H1 (cell line): ENCODE measurements at regions not wholly inside any gene's neighbourhood (a gene's known extent, or its start where the extent isn't known, plus 50 kb on each side); places are given as distances from the start of the nearest gene placed in this dataset.

Experiments used
- CTCF ChIA-PET: fragments of 300-600 bp; sonication (Branson Sonifier 250); formaldehyde crosslinking; loops from one replicate; lab custom pipeline; 2021; ENCODE audit not compliant: partially characterized antibody; lab: Charles Lee
- POLR2A ChIA-PET: fragments of 300-600 bp; sonication (Branson Sonifier 250); formaldehyde crosslinking; loops from one replicate; lab custom pipeline; 2021; ENCODE audit warnings: inconsistent platforms; ENCODE audit not compliant: partially characterized antibody; lab: Charles Lee
- DNase-seq, 2 experiments: peaks; one replicate each; pipeline versions ENCODE4 v3.0.0 to v3.0.0-alpha.2; 2010 to 2022; ENCODE audit warnings: low spot score in 2 of 2, low read depth in 1 of 2, mixed read lengths in 1 of 2
- FAIRE-seq: peaks from 2 replicates; lab custom pipeline; 2011; peaks lifted over from hg19 to GRCh38; lab: Jason Lieb, UNC
- H2AFZ ChIP-seq: 2 replicates; pipeline ENCODE4 v1.8.1; 2012; ENCODE audit warnings: low read length, inconsistent platforms
- H2AK5ac ChIP-seq: 2 replicates; pipeline ENCODE4 v1.6.1; 2013; ENCODE audit warnings: low read depth, low read length
- H2BK120ac ChIP-seq: replicated peaks from 2 replicates; pipeline ENCODE3; 2013; ENCODE audit warnings: low read depth, low read length, inconsistent platforms
- H2BK12ac ChIP-seq: 2 replicates; pipeline ENCODE4 v1.6.1; 2013; ENCODE audit warnings: low read depth, low read length
- H2BK15ac ChIP-seq: 2 replicates; pipeline ENCODE4 v1.6.1; 2013; ENCODE audit warnings: low read length
- H2BK20ac ChIP-seq: 2 replicates; pipeline ENCODE4 v1.6.1; 2013; ENCODE audit warnings: low read length
- H2BK5ac ChIP-seq: 2 replicates; pipeline ENCODE4 v1.6.1; 2013; ENCODE audit warnings: low read depth, low read length
- H3K14ac ChIP-seq: 2 replicates; pipeline ENCODE4 v1.6.1; 2013; ENCODE audit warnings: inconsistent platforms; ENCODE audit not compliant: insufficient read length
- H3K18ac ChIP-seq: 2 replicates; pipeline ENCODE4 v1.6.1; 2013; ENCODE audit warnings: low read length; ENCODE audit errors: extremely low read depth
- H3K23ac ChIP-seq: 2 replicates; pipeline ENCODE4 v1.6.1; 2013; ENCODE audit warnings: inconsistent platforms; ENCODE audit not compliant: insufficient read length
- H3K23me2 ChIP-seq: 2 replicates; pipeline ENCODE4 v1.6.1; 2013; ENCODE audit warnings: low read depth, low read length
- H3K27ac ChIP-seq: 2 replicates; pipeline ENCODE4 v1.6.1; 2011; ENCODE audit warnings: low read depth, low read length, inconsistent platforms
- H3K27me3 ChIP-seq, 4 experiments: replicated peaks in 1 of 4; 1 replicate in 1 of 4; 2 replicates in 3 of 4; pipeline versions ENCODE4 v1.6.1 to v1.8.1; 2011 to 2013; ENCODE audit warnings: low read length in 3 of 4, mild to moderate bottlenecking in 3 of 4, inconsistent platforms in 2 of 4, mixed read lengths in 2 of 4, moderate library complexity in 1 of 4; ENCODE audit not compliant: control insufficient read depth in 3 of 4, insufficient read depth in 3 of 4; ENCODE audit errors: extremely low read depth in 1 of 4
- H3K36me3 ChIP-seq, 4 experiments: 2 replicates each; pipeline versions ENCODE4 v1.6.1 to v1.8.1; 2011 to 2013; ENCODE audit warnings: mild to moderate bottlenecking in 4 of 4, low read length in 3 of 4, moderate library complexity in 2 of 4, control low read depth in 1 of 4, inconsistent platforms in 1 of 4; ENCODE audit not compliant: insufficient read depth in 4 of 4, control insufficient read depth in 2 of 4
- H3K4ac ChIP-seq: replicated peaks from 2 replicates; pipeline ENCODE3; 2013; ENCODE audit warnings: low read length, low read depth, mixed read lengths, inconsistent platforms; ENCODE audit not compliant: insufficient read length
- H3K4me1 ChIP-seq, 4 experiments: replicated peaks in 1 of 4; 1 replicate in 1 of 4; 2 replicates in 3 of 4; pipeline versions ENCODE4 v1.6.1 to v1.8.1; 2011 to 2013; ENCODE audit warnings: low read length in 3 of 4, inconsistent platforms in 2 of 4, mixed read lengths in 1 of 4; ENCODE audit not compliant: insufficient read depth in 4 of 4, control insufficient read depth in 3 of 4
- H3K4me2 ChIP-seq, 2 experiments: 2 replicates each; pipeline versions ENCODE4 v1.6.1 to v1.8.1; 2011 to 2013; ENCODE audit warnings: low read depth in 2 of 2, low read length in 2 of 2, control low read depth in 1 of 2, inconsistent platforms in 1 of 2, mild to moderate bottlenecking in 1 of 2; ENCODE audit not compliant: insufficient read depth in 1 of 2
- H3K4me3 ChIP-seq, 4 experiments: fragments of 200-600, 300-600 bp in 1 of 4; sonication (generic), shearing (Covaris generic), sonication (Bioruptor Twin) in 1 of 4; 2 replicates each; pipeline versions ENCODE4 v1.5.1 to v1.8.1; 2011 to 2016; ENCODE audit warnings: low read length in 4 of 4, low read depth in 3 of 4, control low read depth in 2 of 4, inconsistent platforms in 2 of 4, mild to moderate bottlenecking in 2 of 4, mixed read lengths in 1 of 4, moderate library complexity in 1 of 4; ENCODE audit not compliant: insufficient read depth in 2 of 4; ENCODE audit errors: extremely low read depth in 1 of 4
- H3K56ac ChIP-seq: replicated peaks from 2 replicates; pipeline ENCODE3; 2013; ENCODE audit warnings: low read depth, mild to moderate bottlenecking, mixed read lengths, low read length, inconsistent platforms; ENCODE audit not compliant: insufficient read length
- H3K79me1 ChIP-seq: 2 replicates; pipeline ENCODE4 v1.6.1; 2013; ENCODE audit warnings: low read depth, low read length, control low read depth
- H3K79me2 ChIP-seq, 2 experiments: 2 replicates each; pipeline versions ENCODE4 v1.6.1 to v1.8.1; 2012 to 2013; ENCODE audit warnings: low read length in 2 of 2, mild to moderate bottlenecking in 2 of 2, inconsistent platforms in 1 of 2; ENCODE audit not compliant: insufficient read depth in 2 of 2, control insufficient read depth in 1 of 2
- H3K9ac ChIP-seq, 4 experiments: replicated peaks in 1 of 4; 1 replicate in 1 of 4; 2 replicates in 3 of 4; pipeline versions ENCODE4 v1.6.1 to v1.8.1; 2011 to 2013; ENCODE audit warnings: low read depth in 3 of 4, low read length in 3 of 4, control low read depth in 2 of 4, mild to moderate bottlenecking in 2 of 4, moderate library complexity in 2 of 4, inconsistent platforms in 1 of 4; ENCODE audit errors: extremely low read depth in 1 of 4
- H3K9me3 ChIP-seq, 2 experiments: 2 replicates each; pipeline versions ENCODE4 v1.6.1 to v1.8.1; 2012 to 2013; ENCODE audit warnings: mild to moderate bottlenecking in 2 of 2, moderate library complexity in 2 of 2, control low read depth in 1 of 2, inconsistent platforms in 1 of 2, low read depth in 1 of 2, low read length in 1 of 2, mixed read lengths in 1 of 2; ENCODE audit not compliant: insufficient read depth in 2 of 2
- H4K20me1 ChIP-seq, 2 experiments: replicated peaks in 1 of 2; 2 replicates each; pipeline versions ENCODE3 to v1.8.1; 2011 to 2013; ENCODE audit warnings: inconsistent platforms in 2 of 2, low read length in 2 of 2, mild to moderate bottlenecking in 1 of 2; ENCODE audit not compliant: insufficient read depth in 2 of 2, control insufficient read depth in 1 of 2
- H4K5ac ChIP-seq: 2 replicates; pipeline ENCODE4 v1.6.1; 2013; ENCODE audit warnings: low read length, low read depth, mixed read lengths, inconsistent platforms; ENCODE audit not compliant: insufficient read length
- H4K8ac ChIP-seq: 2 replicates; pipeline ENCODE4 v1.8.0; 2013; ENCODE audit warnings: mild to moderate bottlenecking, moderate library complexity, low read length, inconsistent platforms; ENCODE audit not compliant: insufficient read depth; ENCODE audit errors: extremely low read depth
- H4K91ac ChIP-seq: replicated peaks from 2 replicates; pipeline ENCODE3; 2013; ENCODE audit warnings: low read length, mixed read lengths, inconsistent platforms; ENCODE audit not compliant: insufficient read length
- ATF2 ChIP-seq: IDR thresholded peaks from 2 replicates; pipeline ENCODE4 v1.6.1; 2012; ENCODE audit warnings: low read length, inconsistent platforms
- BACH1 ChIP-seq: IDR thresholded peaks from 2 replicates; pipeline ENCODE4 v1.6.1; 2012; ENCODE audit warnings: low read length, improper control_type of control experiment
- CBX8 ChIP-seq: fragments of 300-800, 300-1000 bp; sonication (generic); IDR thresholded peaks from 2 replicates; pipeline ENCODE4 v1.7.1; 2016; ENCODE audit warnings: low read depth, low read length, borderline replicate concordance
- CHD2 ChIP-seq: IDR thresholded peaks from 2 replicates; pipeline ENCODE4 v1.6.1; 2012; ENCODE audit warnings: low read length, improper control_type of control experiment
- WGBS, 2 experiments: shearing (Covaris generic) in 1 of 2; methylation state at CpG; one replicate each; pipeline versions ENCODE4 v1.1.6 to v1.1.7; 2013 to 2015; ENCODE audit warnings: low lambda C conversion rate in 2 of 2, mixed read lengths in 2 of 2, inconsistent platforms in 1 of 2, low coverage in 1 of 2, missing lambda C conversion rate in 1 of 2; ENCODE audit not compliant: insufficient replicate concordance in 2 of 2, insufficient coverage in 1 of 2, insufficient read length in 1 of 2; ENCODE audit errors: extremely low coverage in 1 of 2, missing lambda C conversion rate in 1 of 2; 5-methylcytosine and 5-hydroxymethylcytosine counted together

DNA sequence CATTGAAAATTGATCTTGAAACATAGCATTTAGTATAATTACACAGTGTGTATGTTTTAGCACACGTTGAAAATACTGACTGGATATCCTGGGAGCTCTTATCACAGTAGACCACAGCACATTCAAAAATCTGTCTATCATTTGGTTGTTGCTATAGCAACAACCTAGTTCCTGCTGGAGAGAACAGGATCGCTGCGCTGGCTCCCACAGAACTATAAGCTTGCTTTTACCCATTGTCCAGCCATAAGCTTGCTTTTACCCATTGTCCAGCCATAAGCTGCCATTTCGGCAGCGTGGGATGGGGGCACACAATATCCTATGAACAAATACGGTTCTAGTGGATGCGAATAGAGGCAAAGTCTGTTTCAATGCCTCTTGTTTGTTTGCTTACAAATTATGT lies 70.4 kb upstream of the ST6GAL2 start:
- Histone ChIP-seq H3K56ac (no peak overlapping the region), H3K4me2 (no peak overlapping the region)

More for the DNA sequence above, 70.4 kb upstream of the ST6GAL2 start:
- H2BK15ac ChIP-seq = no peak overlapping the region
- no peak overlapping the region for H4K8ac ChIP-seq
- H2BK5ac ChIP-seq = no peak overlapping the region
- H3K4me1 ChIP-seq = no peaks in the 10 kb centered on the region
- H4K91ac ChIP-seq = no peak overlapping the region
- no peak overlapping the region for H2BK20ac ChIP-seq
- H3K14ac ChIP-seq = no peak overlapping the region
- no peaks in the 10 kb centered on the region for H3K9me3 ChIP-seq
- H2AFZ ChIP-seq = no peak overlapping the region
- DNase-seq (no peak), FAIRE-seq (no peak)
- H3K23me2 ChIP-seq = no peaks in the 10 kb centered on the region
- H2BK120ac ChIP-seq = no peak overlapping the region
- no peak overlapping the region for H2AK5ac ChIP-seq
- no peaks in the 10 kb centered on the region for H3K79me2 ChIP-seq
- H4K5ac ChIP-seq = no peak overlapping the region
- no peak overlapping the region for H3K18ac ChIP-seq
- POLR2A ChIA-PET = no interaction called here
- no peak overlapping the region for H2BK12ac ChIP-seq
- no peak overlapping the region for H3K27ac ChIP-seq
- WGBS, 2 experiments = 93% methylated on average over 7 of the region's 7 CpGs; no CpG with 5 or more reads in 1 of the 2 experiments
- CTCF ChIA-PET = interaction anchor here (1.1 kb wide), 1 partner anchor 80 kb away, joined by 3 read pairs; no protein-coding TSS in a partner anchor
- no peak overlapping the region for H3K23ac ChIP-seq
- no peak overlapping the region for H3K9ac ChIP-seq
- no peaks in the 10 kb centered on the region for H3K27me3 ChIP-seq
- H4K20me1 ChIP-seq = no peaks in the 10 kb centered on the region
- H3K36me3 ChIP-seq = no peaks in the 10 kb centered on the region
- no peak for TF ChIP-seq CHD2
- TF ChIP-seq CBX8 = no peak
- no peak for TF ChIP-seq ATF2
- TF ChIP-seq BACH1 = no peak
- TF ChIP-seq, all 59 proteins: peak for 0
- no peak overlapping the region for H3K4ac ChIP-seq
- no peak overlapping the region for H3K4me3 ChIP-seq
- H3K79me1 ChIP-seq = no peaks in the 10 kb centered on the region
